Natural killer cell treated with Interleukin-12 subunit alpha and Interleukin-12 subunit beta and Interleukin-15 and Interleukin-18, amount 100 ng/mL, for 72 hours (primary cell): ENCODE measurements at regions not wholly inside any gene's neighbourhood (a gene's known extent, or its start where the extent isn't known, plus 50 kb on each side); places are given as distances from the start of the nearest gene placed in this dataset.
"Not testable (repeated sequence)": the region's sequence is repeated elsewhere in the genome, so short reads cannot be mapped to it uniquely, and the experiment has no call there.

Experiments used
- ATAC-seq, 2 donors: fragments of 150-1000 bp; cut with Tn5 transposase in 1 of 2; sonication (Bioruptor Pico), chemical (Tn5 transposase) in 1 of 2; 2 replicates each; pipeline ENCODE4 v1.10.0; 2021
- DNase-seq: peaks from one replicate; pipeline ENCODE4 v3.0.0; 2022; ENCODE audit warnings: low spot score
- H3K27ac Mint-ChIP-seq, 2 donors: 1 replicate in 1 of 2; 2 replicates in 1 of 2; pipeline ENCODE4 v1.8.0; 2022; ENCODE audit warnings: mixed read lengths in 2 of 2, mild to moderate bottlenecking in 1 of 2, moderate library complexity in 1 of 2
- H3K27me3 Mint-ChIP-seq, 2 donors: 1 replicate in 1 of 2; 2 replicates in 1 of 2; pipeline ENCODE4 v1.8.0; 2022; ENCODE audit warnings: mixed read lengths in 2 of 2
- H3K36me3 Mint-ChIP-seq: one replicate; pipeline ENCODE4 v1.8.0; 2022; ENCODE audit warnings: mixed read lengths
- H3K4me1 Mint-ChIP-seq, 2 donors: 1 replicate in 1 of 2; 2 replicates in 1 of 2; pipeline ENCODE4 v1.8.0; 2022; ENCODE audit warnings: low read depth in 2 of 2, mixed read lengths in 2 of 2, mild to moderate bottlenecking in 1 of 2
- H3K4me3 Mint-ChIP-seq: one replicate; pipeline ENCODE4 v1.8.0; 2022; ENCODE audit warnings: mixed read lengths
- H3K9me3 Mint-ChIP-seq: 2 replicates; pipeline ENCODE4 v1.8.0; 2022; ENCODE audit warnings: mixed read lengths

DNA sequence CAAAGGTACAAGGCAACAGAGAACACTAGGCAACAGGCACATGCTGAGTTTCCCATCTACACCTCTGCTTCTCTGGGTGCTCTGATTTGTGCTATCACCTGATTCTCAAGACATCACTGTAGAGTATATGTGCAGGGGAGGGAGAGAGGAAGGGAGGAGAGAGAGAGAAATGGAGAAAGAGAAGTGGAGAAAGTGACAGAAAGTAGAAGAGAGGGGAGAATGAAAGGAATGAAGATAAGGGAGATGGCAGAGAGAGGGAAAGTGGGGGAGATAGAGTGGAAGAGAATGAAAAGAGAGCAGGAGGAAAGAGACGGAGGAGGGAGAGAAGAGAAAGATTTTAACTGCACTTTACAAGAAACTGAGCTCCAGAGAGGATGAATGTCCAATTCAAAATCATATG lies 340.7 kb upstream of the CDH5 start:
- H3K4me3 Mint-ChIP-seq: no peak overlapping the region
- H3K27ac Mint-ChIP-seq: no peak overlapping the region
- peaks cover 6% of the 10 kb centered on the region for H3K9me3 Mint-ChIP-seq
- no peaks in the 10 kb centered on the region for H3K4me1 Mint-ChIP-seq
- DNase-seq (no peak), ATAC-seq (no peak)
- peaks cover 16 to 18% of the 10 kb centered on the region in 2 donors for H3K27me3 Mint-ChIP-seq
- no peaks in the 10 kb centered on the region for H3K36me3 Mint-ChIP-seq

DNA sequence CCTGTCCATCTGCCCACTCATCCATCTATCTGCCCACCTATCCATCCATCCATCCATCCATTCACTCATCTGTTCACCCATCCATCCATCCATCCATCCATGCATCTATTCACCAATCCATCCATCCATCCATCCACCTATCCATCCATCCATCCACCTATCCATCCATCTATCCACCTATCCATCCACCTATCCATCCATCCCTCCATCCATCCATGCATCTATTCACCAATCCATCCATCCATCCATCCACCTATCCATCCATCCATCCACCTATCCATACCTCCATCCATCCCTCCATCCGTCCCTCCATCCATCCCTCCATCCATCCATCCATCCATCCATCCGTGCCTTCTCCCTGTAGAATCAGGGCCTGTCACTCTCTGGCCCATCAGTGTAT lies 341.9 kb upstream of the CDH5 start:
- H3K27me3 Mint-ChIP-seq: peaks cover 24 to 25% of the 10 kb centered on the region in 2 donors

GRCh38 chr16:66023481-66023880 lies 343.0 kb upstream of the CDH5 start:
- DNase-seq (no peak), ATAC-seq (no peak)
- Mint-ChIP-seq H3K36me3 (no peaks in the 10 kb centered on the region), H3K27me3 (peaks cover 24% of the 10 kb centered on the region in 2 donors), H3K9me3 (peaks cover 6% of the 10 kb centered on the region), H3K4me1 (no peaks in the 10 kb centered on the region), H3K4me3 (no peak overlapping the region), H3K27ac (no peak overlapping the region)

More for the DNA sequence above, 341.9 kb upstream of the CDH5 start:
- H3K4me3 Mint-ChIP-seq, H3K4me1 Mint-ChIP-seq, ATAC-seq, H3K9me3 Mint-ChIP-seq, DNase-seq, H3K27ac Mint-ChIP-seq, H3K36me3 Mint-ChIP-seq: not testable (repeated sequence)

DNA sequence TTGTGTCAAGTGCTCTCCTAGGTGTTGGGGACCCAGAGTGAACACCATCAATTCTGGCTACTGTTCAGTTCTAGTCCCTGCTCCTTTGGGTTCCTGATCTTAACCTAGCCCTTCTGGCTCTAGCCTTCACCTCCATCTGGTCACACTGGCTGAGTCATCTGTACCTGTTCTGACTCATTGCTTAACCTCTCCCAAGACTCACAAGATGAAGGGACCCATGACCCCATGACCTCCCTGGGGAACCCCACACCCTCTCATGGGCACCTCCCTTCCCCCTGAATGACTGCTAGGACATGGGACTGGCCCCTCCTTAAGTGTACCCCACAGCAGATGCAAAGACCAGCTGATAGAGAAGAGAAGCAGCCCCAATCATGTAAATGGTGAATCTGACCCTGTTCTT lies 345.8 kb upstream of the CDH5 start:
- no peak for DNase-seq
- Mint-ChIP-seq H3K4me1 (no peaks in the 10 kb centered on the region), H3K9me3 (peaks cover 6% of the 10 kb centered on the region), H3K4me3 (no peak overlapping the region), H3K27me3 (peaks cover 13 to 24% of the 10 kb centered on the region in 2 donors), H3K27ac (no peak overlapping the region), H3K36me3 (no peaks in the 10 kb centered on the region)
- ATAC-seq: peak; percentile 28 to 48

GRCh38 chr16:66020046-66020445 lies 346.4 kb upstream of the CDH5 start:
- DNase-seq: no peak
- Mint-ChIP-seq H3K9me3 (peaks cover 6% of the 10 kb centered on the region), H3K4me1 (no peaks in the 10 kb centered on the region), H3K27ac (no peak overlapping the region), H3K4me3 (no peak overlapping the region), H3K27me3 (peaks cover 13 to 24% of the 10 kb centered on the region in 2 donors), H3K36me3 (no peaks in the 10 kb centered on the region)
- ATAC-seq: no peak

GRCh38 chr16:66019502-66019901 lies 347.0 kb upstream of the CDH5 start:
- H3K4me1 Mint-ChIP-seq, H3K27ac Mint-ChIP-seq, ATAC-seq, H3K4me3 Mint-ChIP-seq, H3K9me3 Mint-ChIP-seq, H3K36me3 Mint-ChIP-seq, DNase-seq: not testable (repeated sequence)
- peaks cover 15 to 29% of the 10 kb centered on the region in 2 donors for H3K27me3 Mint-ChIP-seq

DNA sequence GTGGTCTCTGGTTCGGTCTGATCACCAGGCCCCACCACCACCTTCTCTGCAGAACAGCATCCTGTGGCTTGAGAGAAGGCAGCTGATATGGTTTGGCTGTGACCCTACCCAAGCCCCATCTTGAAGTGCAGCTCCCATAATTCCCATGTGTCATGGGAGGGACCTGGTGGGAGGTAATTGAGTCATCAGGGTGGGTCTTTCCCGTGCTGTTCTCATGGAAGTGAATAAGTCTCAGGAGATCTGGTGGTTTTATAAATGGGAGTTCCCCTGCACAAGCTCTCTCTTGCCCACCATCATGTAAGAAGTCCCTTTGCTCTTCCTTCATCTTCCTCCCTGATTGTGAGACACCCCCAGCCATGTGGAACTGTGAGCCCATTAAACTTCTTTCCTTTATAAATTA lies 352.3 kb upstream of the CDH5 start:
- Mint-ChIP-seq H3K27ac (no peak overlapping the region), H3K27me3 (peaks cover 14 to 32% of the 10 kb centered on the region in 2 donors), H3K4me3 (no peak overlapping the region), H3K9me3 (no peaks in the 10 kb centered on the region), H3K4me1 (no peaks in the 10 kb centered on the region), H3K36me3 (no peaks in the 10 kb centered on the region)
- ATAC-seq (no peak), DNase-seq (no peak)

DNA sequence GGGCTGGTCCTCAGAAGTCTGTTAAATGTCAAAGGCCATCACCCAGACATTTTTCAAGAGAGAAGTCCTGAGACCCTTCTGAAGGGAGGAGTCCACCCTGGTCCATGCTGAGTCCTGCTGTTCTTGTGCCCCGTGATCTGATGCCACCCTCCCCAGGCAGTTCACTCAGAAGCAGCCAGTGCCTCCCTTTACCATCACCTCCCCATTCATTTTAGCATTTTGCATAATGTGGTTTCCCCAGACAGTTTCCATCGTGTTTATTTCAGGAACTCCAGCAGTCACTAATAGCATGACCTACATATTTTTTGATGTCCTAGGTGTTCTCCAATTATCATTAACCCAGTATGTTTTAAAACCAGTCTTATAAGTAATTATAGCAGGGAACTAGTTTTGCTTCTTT lies 353.0 kb upstream of the CDH5 start:
- Mint-ChIP-seq H3K27me3 (peaks cover 16 to 35% of the 10 kb centered on the region in 2 donors), H3K4me3 (no peak overlapping the region), H3K9me3 (no peaks in the 10 kb centered on the region), H3K36me3 (no peaks in the 10 kb centered on the region), H3K27ac (no peak overlapping the region), H3K4me1 (no peaks in the 10 kb centered on the region)
- ATAC-seq (no peak), DNase-seq (no peak)

DNA sequence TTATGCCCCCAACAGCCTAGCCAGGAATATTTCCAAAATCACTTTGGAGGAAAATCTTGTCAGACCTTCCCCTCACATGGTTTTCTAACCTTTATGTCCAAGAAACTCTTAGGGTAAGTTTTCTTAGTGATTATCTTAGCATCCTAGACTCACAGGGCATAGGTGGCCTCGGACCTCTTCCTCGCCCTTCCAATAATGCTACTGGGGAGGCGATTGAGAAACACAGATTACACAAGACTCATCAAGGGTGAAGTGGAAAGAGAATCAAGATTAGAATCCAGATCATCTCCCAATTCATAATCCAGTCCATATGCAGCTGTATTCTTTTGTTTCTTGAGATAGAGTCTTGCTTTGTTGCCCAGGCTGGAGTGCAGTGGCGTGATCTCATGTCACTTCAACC lies 358.4 kb upstream of the CDH5 start:
- Mint-ChIP-seq H3K4me1 (no peaks in the 10 kb centered on the region), H3K9me3 (no peaks in the 10 kb centered on the region), H3K27ac (no peak overlapping the region), H3K36me3 (no peaks in the 10 kb centered on the region), H3K4me3 (no peak overlapping the region), H3K27me3 (peaks cover 12 to 33% of the 10 kb centered on the region in 2 donors)
- no peak for ATAC-seq
- DNase-seq: no peak

- Mint-ChIP-seq H3K36me3 (no peaks in the 10 kb centered on the region), H3K9me3 (no peaks in the 10 kb centered on the region), H3K4me1 (no peaks in the 10 kb centered on the region), H3K4me3 (no peak overlapping the region), H3K27ac (no peak overlapping the region), H3K27me3 (peaks cover 12 to 33% of the 10 kb centered on the region in 2 donors)
- ATAC-seq: no peak
- no peak for DNase-seq
Measured at GRCh38 chr16:66007717-66008116, 358.8 kb upstream of the CDH5 start.

- Mint-ChIP-seq H3K27ac (no peak overlapping the region), H3K4me1 (no peaks in the 10 kb centered on the region), H3K27me3 (peaks cover 9 to 30% of the 10 kb centered on the region in 2 donors), H3K4me3 (no peak overlapping the region), H3K36me3 (no peaks in the 10 kb centered on the region), H3K9me3 (no peaks in the 10 kb centered on the region)
- no peak for DNase-seq
- ATAC-seq: no peak
Measured at GRCh38 chr16:66006485-66006884, 360.0 kb upstream of the CDH5 start.

GRCh38 chr16:66004699-66005098 lies 361.8 kb upstream of the CDH5 start:
- DNase-seq: no peak
- no peaks in the 10 kb centered on the region for H3K9me3 Mint-ChIP-seq
- H3K36me3 Mint-ChIP-seq: no peaks in the 10 kb centered on the region
- no peak overlapping the region for H3K27ac Mint-ChIP-seq
- no peak for ATAC-seq
- H3K27me3 Mint-ChIP-seq: peaks cover 18 to 25% of the 10 kb centered on the region in 2 donors
- no peak overlapping the region for H3K4me3 Mint-ChIP-seq
- H3K4me1 Mint-ChIP-seq: no peaks in the 10 kb centered on the region

DNA sequence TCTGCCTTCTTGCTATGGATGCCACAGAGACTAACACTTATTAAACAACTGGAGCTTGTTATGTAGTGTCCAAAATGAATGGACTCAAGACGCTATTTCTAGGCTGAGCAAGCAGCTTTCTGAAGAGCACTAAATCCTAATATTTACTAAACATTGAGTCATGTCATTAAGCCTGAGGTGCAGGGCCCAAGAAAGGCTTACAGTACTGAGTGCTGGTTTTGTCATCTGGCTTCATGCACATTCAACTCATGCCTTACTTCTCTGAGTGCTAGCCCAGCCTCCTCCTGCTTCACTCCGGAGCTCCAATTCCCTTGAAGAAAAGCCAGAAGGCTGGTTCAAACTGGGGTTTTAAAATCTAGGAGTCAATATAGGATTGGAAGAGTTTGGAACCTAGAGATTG lies 363.3 kb upstream of the CDH5 start:
- Mint-ChIP-seq H3K4me1 (no peaks in the 10 kb centered on the region), H3K27ac (no peak overlapping the region), H3K9me3 (no peaks in the 10 kb centered on the region), H3K36me3 (no peaks in the 10 kb centered on the region), H3K4me3 (no peak overlapping the region), H3K27me3 (peaks cover 19 to 26% of the 10 kb centered on the region in 2 donors)
- no peak for ATAC-seq
- DNase-seq: no peak

DNA sequence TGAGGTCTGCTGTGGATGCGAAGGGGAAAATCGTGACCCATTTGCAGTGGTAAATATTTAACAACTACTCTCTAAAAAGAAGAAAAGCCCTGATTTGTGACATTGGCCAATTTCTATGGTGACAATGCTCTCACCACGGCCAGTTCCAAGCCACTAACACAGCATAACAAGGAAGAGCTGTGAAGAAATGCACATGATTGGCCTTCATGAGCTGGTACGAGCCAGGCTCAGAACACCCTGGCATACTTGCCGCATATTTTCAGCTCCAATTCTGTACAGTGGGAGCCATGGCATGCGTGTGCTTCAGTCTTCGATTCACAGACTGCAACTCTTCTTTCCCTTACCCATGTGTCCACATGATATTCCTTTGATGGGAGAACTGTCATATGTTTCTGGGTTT lies 363.9 kb upstream of the CDH5 start:
- Mint-ChIP-seq H3K36me3 (no peaks in the 10 kb centered on the region), H3K4me1 (no peaks in the 10 kb centered on the region), H3K9me3 (no peaks in the 10 kb centered on the region), H3K27ac (no peak overlapping the region), H3K27me3 (peaks cover 24 to 26% of the 10 kb centered on the region in 2 donors), H3K4me3 (no peak overlapping the region)
- ATAC-seq: no peak
- no peak for DNase-seq

DNA sequence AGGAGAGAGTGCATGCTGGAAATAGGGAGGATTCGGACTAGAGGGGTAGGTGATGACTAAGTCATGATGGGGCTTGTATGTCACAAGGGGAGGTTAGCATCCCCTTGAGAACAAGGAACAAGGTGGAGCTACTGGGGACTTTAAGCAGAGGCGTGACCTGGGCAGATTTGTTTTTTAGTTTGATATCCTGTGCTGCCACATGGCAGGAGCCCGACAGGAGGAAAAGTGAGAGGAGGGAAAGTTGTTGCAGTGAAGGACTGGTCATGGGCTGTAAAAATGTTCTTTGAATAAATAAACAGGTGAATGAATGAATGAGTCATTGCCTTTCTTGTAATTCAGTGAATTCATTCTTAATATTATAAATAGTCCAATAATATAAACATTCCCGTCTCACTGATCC lies 365.1 kb upstream of the CDH5 start:
- no peak overlapping the region for H3K27ac Mint-ChIP-seq
- DNase-seq (no peak), ATAC-seq (no peak)
- no peaks in the 10 kb centered on the region for H3K36me3 Mint-ChIP-seq
- H3K9me3 Mint-ChIP-seq: no peaks in the 10 kb centered on the region
- H3K4me1 Mint-ChIP-seq: no peaks in the 10 kb centered on the region
- peaks cover 25 to 26% of the 10 kb centered on the region in 2 donors for H3K27me3 Mint-ChIP-seq
- H3K4me3 Mint-ChIP-seq: no peak overlapping the region
